ENCODE measurements at regions not wholly inside any gene's neighbourhood (a gene's known extent, or its start where the extent isn't known, plus 50 kb on each side); places are given as distances from the start of the nearest gene placed in this dataset.

GRCh38 chr13:54177466-54177865 is 1148.9 kb downstream of the OLFM4 start:
- DNase-seq (ENCODE audit: low read depth in 2 of 2), result no peak
- TF ChIP-seq CTCF (IDR thresholded peaks at IDR 0.05; ENCODE audit: low read depth, low read length), result no peak
- H3K4me3 ChIP-seq (replicated peaks in 1 of 2; ENCODE audit: low read depth in 2 of 2, low read length in 2 of 2), result no peak overlapping the region

GRCh38 chr13:54183166-54183565 is 1154.6 kb downstream of the OLFM4 start:
- no peak for DNase-seq (ENCODE audit: low read depth in 2 of 2)
- TF ChIP-seq CTCF (IDR thresholded peaks at IDR 0.05; ENCODE audit: low read depth, low read length), result no peak
- no peak overlapping the region for H3K4me3 ChIP-seq (replicated peaks in 1 of 2; ENCODE audit: low read depth in 2 of 2, low read length in 2 of 2)

- no peak for DNase-seq (ENCODE audit: low read depth in 2 of 2)
- no peak overlapping the region for H3K4me3 ChIP-seq (replicated peaks in 1 of 2; ENCODE audit: low read depth in 2 of 2, low read length in 2 of 2)
- TF ChIP-seq CTCF (IDR thresholded peaks at IDR 0.05; ENCODE audit: low read depth, low read length), result no peak
Measured at GRCh38 chr13:54183728-54184127, 1155.1 kb downstream of the OLFM4 start.

- H3K4me3 ChIP-seq (replicated peaks in 1 of 2; ENCODE audit: low read depth in 2 of 2, low read length in 2 of 2), result no peak overlapping the region
- no peak for DNase-seq (ENCODE audit: low read depth in 2 of 2)
- TF ChIP-seq CTCF (IDR thresholded peaks at IDR 0.05; ENCODE audit: low read depth, low read length), result no peak
Measured at GRCh38 chr13:54184576-54184975, 1156.0 kb downstream of the OLFM4 start.

- DNase-seq (ENCODE audit: low read depth in 2 of 2), result no peak
- no peak for TF ChIP-seq CTCF (IDR thresholded peaks at IDR 0.05; ENCODE audit: low read depth, low read length)
Measured at GRCh38 chr13:54185101-54185500, 1156.5 kb downstream of the OLFM4 start.

GRCh38 chr13:54185785-54186184 is 1157.2 kb downstream of the OLFM4 start:
- no peak for TF ChIP-seq CTCF (IDR thresholded peaks at IDR 0.05; ENCODE audit: low read depth, low read length)
- no peak overlapping the region for H3K4me3 ChIP-seq (replicated peaks in 1 of 2; ENCODE audit: low read depth in 2 of 2, low read length in 2 of 2)
- DNase-seq (ENCODE audit: low read depth in 2 of 2), result no peak

More at GRCh38 chr13:54185101-54185500, 1156.5 kb downstream of the OLFM4 start:
- H3K4me3 ChIP-seq (replicated peaks in 1 of 2; ENCODE audit: low read depth in 2 of 2, low read length in 2 of 2), result no peak overlapping the region

GRCh38 chr13:54187461-54187860 is 1158.8 kb downstream of the OLFM4 start:
- H3K4me3 ChIP-seq (replicated peaks in 1 of 2; ENCODE audit: low read depth in 2 of 2, low read length in 2 of 2), result no peak overlapping the region
- no peak for DNase-seq (ENCODE audit: low read depth in 2 of 2)
- no peak for TF ChIP-seq CTCF (IDR thresholded peaks at IDR 0.05; ENCODE audit: low read depth, low read length)

Data from cardiac fibroblast (primary cell).